D721Med (cell line): ENCODE measurements at regions not wholly inside any gene's neighbourhood (a gene's known extent, or its start where the extent isn't known, plus 50 kb on each side); places are given as distances from the start of the nearest gene placed in this dataset.

Experiments used
- DNase-seq: peaks from one replicate; pipeline ENCODE4 v3.0.0; 2011; ENCODE audit warnings: low spot score; ENCODE audit not compliant: insufficient read length
- FAIRE-seq: peaks from 2 replicates; lab custom pipeline; 2011; peaks lifted over from hg19 to GRCh38; lab: Jason Lieb, UNC
- CTCF ChIP-seq: IDR thresholded peaks from 2 replicates; pipeline ENCODE4 v1.5.1; 2012; ENCODE audit warnings: mild to moderate bottlenecking, control low read depth; ENCODE audit not compliant: insufficient read depth; ENCODE audit errors: missing control alignments

- no peak for TF ChIP-seq CTCF
- no peak for DNase-seq
- FAIRE-seq = no peak
These were observed 163.2 kb downstream of the TMEM182 start for GRCh38 chr2:102925003-102925402.

DNA sequence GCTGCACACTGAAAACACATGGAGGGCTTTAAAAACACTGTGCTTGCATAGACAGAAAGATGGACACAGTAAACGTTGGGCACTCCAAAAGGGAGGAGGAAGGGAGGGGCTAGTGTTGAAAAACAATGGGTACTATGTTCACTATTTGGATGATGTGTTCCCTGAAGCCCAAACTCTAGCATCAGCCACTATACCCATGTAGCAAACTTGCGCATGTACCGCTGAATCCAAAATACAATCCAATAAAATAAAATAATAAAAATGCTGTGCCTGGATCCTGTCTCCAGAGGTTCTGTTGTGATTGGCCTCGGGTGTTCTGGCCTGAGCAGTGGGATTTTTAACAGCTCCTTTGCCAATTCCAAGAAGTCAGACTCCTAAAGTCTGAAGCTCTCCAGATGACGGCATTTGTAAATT is 166.0 kb downstream of the TMEM182 start:
- DNase-seq (no peak), FAIRE-seq (no peak)
- TF ChIP-seq CTCF = no peak

DNA sequence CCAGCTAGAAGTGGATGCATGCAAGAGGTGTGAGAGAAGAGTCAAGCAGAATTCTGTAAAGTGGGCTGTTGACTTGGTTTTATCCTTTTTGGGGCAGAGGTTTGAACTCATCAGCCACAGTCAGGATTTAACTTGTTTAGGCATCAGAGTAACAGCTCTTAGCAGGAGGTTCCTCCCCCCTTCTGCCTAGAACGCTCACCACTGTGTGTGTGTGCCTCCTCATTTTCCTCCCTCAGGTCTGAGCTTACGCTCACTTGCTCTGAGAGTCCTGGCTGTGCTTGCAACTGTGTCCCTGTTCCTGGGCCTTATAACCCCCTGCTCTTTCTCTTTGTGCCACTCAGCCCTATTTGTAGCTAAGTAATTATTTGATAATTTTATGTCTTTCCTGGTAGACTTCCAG is 167.9 kb downstream of the TMEM182 start:
- no peak for DNase-seq
- no peak for FAIRE-seq

GRCh38 chr2:102932501-102932900 is 170.7 kb downstream of the TMEM182 start:
- DNase-seq (no peak), FAIRE-seq (no peak)
- no peak for TF ChIP-seq CTCF

More for the DNA sequence above, 167.9 kb downstream of the TMEM182 start:
- TF ChIP-seq CTCF = no peak

DNA sequence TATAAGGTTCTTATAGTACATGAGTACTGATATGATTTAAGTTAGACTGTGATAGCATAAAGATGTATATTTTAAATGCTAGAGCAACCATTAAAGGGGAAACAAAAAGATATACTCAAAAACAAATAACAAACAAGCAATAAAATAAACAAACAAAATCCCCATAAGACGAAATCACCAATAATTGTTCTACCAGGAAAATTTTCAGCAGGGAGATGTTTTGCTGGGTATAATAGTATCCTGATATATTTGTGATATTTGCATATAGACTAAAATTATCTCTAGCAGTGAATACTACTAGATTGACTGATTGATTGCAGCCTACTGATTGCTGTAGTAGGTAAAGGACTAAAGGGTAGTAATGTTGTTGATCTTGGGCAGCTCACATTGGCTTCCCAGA is 177.4 kb downstream of the TMEM182 start:
- no peak for TF ChIP-seq CTCF
- DNase-seq (no peak), FAIRE-seq (no peak)

DNA sequence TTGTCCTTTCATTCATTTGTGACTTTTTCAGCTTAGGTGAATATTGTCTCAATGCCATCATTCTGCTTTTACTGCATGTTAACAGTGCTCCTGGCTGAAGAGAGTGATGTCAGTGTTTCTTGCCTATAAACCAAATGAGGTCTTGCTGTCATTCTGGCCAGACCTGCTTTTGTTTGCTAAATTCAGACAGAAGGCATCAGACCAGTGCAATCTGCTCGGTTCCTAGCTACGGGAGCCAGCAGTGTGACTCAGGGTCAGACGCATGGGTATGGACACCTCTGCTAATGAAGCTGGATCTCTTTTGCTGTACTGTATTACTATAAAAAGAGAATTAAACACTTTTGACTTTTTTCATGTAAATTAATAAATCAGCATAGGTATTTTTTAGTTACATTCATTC is 178.9 kb downstream of the TMEM182 start:
- no peak for FAIRE-seq
- DNase-seq = no peak
- no peak for TF ChIP-seq CTCF

DNA sequence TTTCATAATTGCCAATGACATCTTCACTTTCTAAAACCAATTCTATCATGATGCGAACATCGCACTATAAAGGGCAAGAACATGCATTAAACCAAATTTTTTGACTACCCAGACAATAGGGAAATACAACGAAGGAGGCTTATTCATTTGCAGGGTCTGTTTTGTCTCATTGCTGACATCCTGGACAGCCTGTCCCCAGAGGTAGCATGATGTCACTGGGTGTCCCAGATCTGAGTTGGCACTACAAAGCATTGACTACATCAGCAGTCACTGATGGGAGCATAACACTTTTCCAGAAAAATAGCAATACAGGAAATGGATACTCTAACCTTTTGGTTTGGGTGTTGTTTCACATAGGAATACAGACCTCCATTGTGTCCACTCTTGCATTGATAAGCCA is 180.3 kb downstream of the TMEM182 start:
- FAIRE-seq (no peak), DNase-seq (no peak)
- no peak for TF ChIP-seq CTCF
